ENCODE measurements at regions not wholly inside any gene's neighbourhood (a gene's known extent, or its start where the extent isn't known, plus 50 kb on each side); places are given as distances from the start of the nearest gene placed in this dataset.
"Not testable (repeated sequence)": the region's sequence is repeated elsewhere in the genome, so short reads cannot be mapped to it uniquely, and the experiment has no call there.

GRCh38 chr20:12223057-12223456 is 305.4 kb downstream of the BTBD3 start:
- H3K4me3 ChIP-seq (ENCODE audit: low read depth, low read length): no peak overlapping the region
- no peak for TF ChIP-seq CTCF (IDR thresholded peaks at IDR 0.05; ENCODE audit: low read depth, low read length)

GRCh38 chr20:12225898-12226297 is 308.2 kb downstream of the BTBD3 start:
- no peak for TF ChIP-seq CTCF (IDR thresholded peaks at IDR 0.05; ENCODE audit: low read depth, low read length)
- H3K4me3 ChIP-seq (ENCODE audit: low read depth, low read length): no peak overlapping the region

GRCh38 chr20:12229891-12230290 is 312.2 kb downstream of the BTBD3 start:
- TF ChIP-seq CTCF (IDR thresholded peaks at IDR 0.05; ENCODE audit: low read depth, low read length): no peak

GRCh38 chr20:12237772-12238171 is 320.1 kb downstream of the BTBD3 start:
- no peak for TF ChIP-seq CTCF (IDR thresholded peaks at IDR 0.05; ENCODE audit: low read depth, low read length)
- H3K4me3 ChIP-seq (ENCODE audit: low read depth, low read length): no peak overlapping the region

More at GRCh38 chr20:12229891-12230290, 312.2 kb downstream of the BTBD3 start:
- H3K4me3 ChIP-seq (ENCODE audit: low read depth, low read length): no peak overlapping the region

- no peak overlapping the region for H3K4me3 ChIP-seq (ENCODE audit: low read depth, low read length)
- TF ChIP-seq CTCF (IDR thresholded peaks at IDR 0.05; ENCODE audit: low read depth, low read length): no peak
Measured at GRCh38 chr20:12241065-12241464, 323.4 kb downstream of the BTBD3 start.

GRCh38 chr20:12243327-12243726 is 325.6 kb downstream of the BTBD3 start:
- H3K4me3 ChIP-seq (ENCODE audit: low read depth, low read length): no peak overlapping the region
- TF ChIP-seq CTCF (IDR thresholded peaks at IDR 0.05; ENCODE audit: low read depth, low read length): no peak

GRCh38 chr20:12248481-12248880 is 330.8 kb downstream of the BTBD3 start:
- no peak overlapping the region for H3K4me3 ChIP-seq (ENCODE audit: low read depth, low read length)
- no peak for TF ChIP-seq CTCF (IDR thresholded peaks at IDR 0.05; ENCODE audit: low read depth, low read length)

GRCh38 chr20:12250661-12251060 is 333.0 kb downstream of the BTBD3 start:
- H3K4me3 ChIP-seq (ENCODE audit: low read depth, low read length): not testable (repeated sequence)
